ENCODE measurements at regions not wholly inside any gene's neighbourhood (a gene's known extent, or its start where the extent isn't known, plus 50 kb on each side); places are given as distances from the start of the nearest gene placed in this dataset.
"Not testable (repeated sequence)": the region's sequence is repeated elsewhere in the genome, so short reads cannot be mapped to it uniquely, and the experiment has no call there.

DNA sequence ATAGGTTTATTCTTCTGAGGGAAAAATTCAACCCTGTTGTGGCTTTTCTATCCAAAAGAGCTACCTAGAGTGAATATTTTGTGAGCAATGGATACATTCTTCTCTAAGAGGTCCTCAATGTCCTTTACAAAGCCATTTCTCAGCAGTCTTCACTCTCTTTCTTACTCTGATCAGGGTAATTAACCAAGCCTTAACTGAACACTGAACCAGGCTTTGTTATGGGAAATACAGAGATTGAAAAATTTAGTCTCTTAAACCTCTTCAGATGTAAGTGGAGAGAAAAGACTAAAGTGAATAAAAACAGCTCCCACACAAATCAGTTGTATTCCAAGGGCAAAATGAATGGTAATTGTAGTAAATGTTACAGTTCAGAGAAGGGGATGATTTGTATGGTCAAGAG, 64.0 kb upstream of the XIST start:
- DNase-seq (ENCODE audit: low spot score) = no peak

GRCh38 chrX:73914792-73915191, 62.3 kb upstream of the XIST start:
- not testable (repeated sequence) for H3K79me2 ChIP-seq; DNase-seq (ENCODE audit: low spot score); H4K20me1 ChIP-seq (ENCODE audit: insufficient read depth, poor library complexity, severe bottlenecking); H3K9me2 ChIP-seq (replicated peaks; ENCODE audit: insufficient read depth); H2AFZ ChIP-seq; H3K9me3 ChIP-seq (ENCODE audit: low read depth); H3K4me3 ChIP-seq; H3K4me2 ChIP-seq; H3K27ac ChIP-seq; H3K27me3 ChIP-seq; H3K36me3 ChIP-seq (replicated peaks; ENCODE audit: insufficient read depth, low read depth)
- peaks cover 26% of the 10 kb centered on the region for H3K4me1 ChIP-seq (ENCODE audit: insufficient read depth)

More for the DNA sequence above, 64.0 kb upstream of the XIST start:
- Histone ChIP-seq H3K27me3 (no peaks in the 10 kb centered on the region), H2AFZ (peak overlapping the region; percentile 7), H3K9me2 (replicated peaks; ENCODE audit: insufficient read depth) (no peaks in the 10 kb centered on the region), H4K20me1 (ENCODE audit: insufficient read depth, poor library complexity, severe bottlenecking) (no peaks in the 10 kb centered on the region), H3K36me3 (replicated peaks; ENCODE audit: insufficient read depth, low read depth) (no peaks in the 10 kb centered on the region), H3K4me1 (ENCODE audit: insufficient read depth) (peaks cover 26% of the 10 kb centered on the region), H3K9me3 (ENCODE audit: low read depth) (no peaks in the 10 kb centered on the region), H3K27ac (peak overlapping the region; percentile 87), H3K4me3 (no peak overlapping the region), H3K4me2 (peak overlapping the region; percentile 30), H3K79me2 (no peaks in the 10 kb centered on the region)
- TF ChIP-seq EZH2phosphoT487 (IDR thresholded peaks at IDR 0.05; ENCODE audit: low read depth, severe bottlenecking, unreplicated experiment) (no peak), EZH2 (IDR thresholded peaks at IDR 0.05; ENCODE audit: borderline replicate concordance) (no peak)
- TF ChIP-seq, protein P1, sequence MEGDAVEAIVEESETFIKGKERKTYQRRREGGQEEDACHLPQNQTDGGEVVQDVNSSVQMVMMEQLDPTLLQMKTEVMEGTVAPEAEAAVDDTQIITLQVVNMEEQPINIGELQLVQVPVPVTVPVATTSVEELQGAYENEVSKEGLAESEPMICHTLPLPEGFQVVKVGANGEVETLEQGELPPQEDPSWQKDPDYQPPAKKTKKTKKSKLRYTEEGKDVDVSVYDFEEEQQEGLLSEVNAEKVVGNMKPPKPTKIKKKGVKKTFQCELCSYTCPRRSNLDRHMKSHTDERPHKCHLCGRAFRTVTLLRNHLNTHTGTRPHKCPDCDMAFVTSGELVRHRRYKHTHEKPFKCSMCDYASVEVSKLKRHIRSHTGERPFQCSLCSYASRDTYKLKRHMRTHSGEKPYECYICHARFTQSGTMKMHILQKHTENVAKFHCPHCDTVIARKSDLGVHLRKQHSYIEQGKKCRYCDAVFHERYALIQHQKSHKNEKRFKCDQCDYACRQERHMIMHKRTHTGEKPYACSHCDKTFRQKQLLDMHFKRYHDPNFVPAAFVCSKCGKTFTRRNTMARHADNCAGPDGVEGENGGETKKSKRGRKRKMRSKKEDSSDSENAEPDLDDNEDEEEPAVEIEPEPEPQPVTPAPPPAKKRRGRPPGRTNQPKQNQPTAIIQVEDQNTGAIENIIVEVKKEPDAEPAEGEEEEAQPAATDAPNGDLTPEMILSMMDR (IDR thresholded peaks at IDR 0.05; ENCODE audit: poor library complexity) = no peak

DNA sequence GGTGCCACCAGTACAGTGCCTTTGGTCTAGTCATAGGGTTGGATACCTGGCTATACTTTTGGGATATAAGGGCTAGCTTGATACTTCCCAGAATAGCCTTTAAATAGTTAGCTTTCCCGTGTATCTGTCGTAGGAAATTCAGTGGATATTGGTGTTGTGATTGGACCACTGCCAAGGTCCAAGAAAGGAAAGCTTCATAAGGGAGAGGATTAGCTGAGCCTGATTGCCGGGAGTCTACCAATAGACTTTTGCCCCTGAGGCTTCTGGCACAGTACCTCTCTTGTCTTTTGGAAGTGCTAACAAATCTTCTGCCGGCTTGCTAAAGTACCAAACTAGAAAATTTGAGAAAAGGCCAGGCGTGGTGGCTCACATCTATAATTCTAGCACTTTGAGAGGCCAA, 61.1 kb upstream of the XIST start:
- H3K36me3 ChIP-seq (replicated peaks; ENCODE audit: insufficient read depth, low read depth) = no peaks in the 10 kb centered on the region
- no peaks in the 10 kb centered on the region for H3K9me2 ChIP-seq (replicated peaks; ENCODE audit: insufficient read depth)
- H3K79me2 ChIP-seq = no peaks in the 10 kb centered on the region
- H3K9me3 ChIP-seq (ENCODE audit: low read depth) = no peaks in the 10 kb centered on the region
- H4K20me1 ChIP-seq (ENCODE audit: insufficient read depth, poor library complexity, severe bottlenecking) = no peaks in the 10 kb centered on the region
- no peaks in the 10 kb centered on the region for H3K27me3 ChIP-seq
- H3K4me2 ChIP-seq = no peak overlapping the region
- DNase-seq (ENCODE audit: low spot score) = no peak
- H2AFZ ChIP-seq = no peak overlapping the region
- peaks cover 26% of the 10 kb centered on the region for H3K4me1 ChIP-seq (ENCODE audit: insufficient read depth)
- WGBS (ENCODE audit: low lambda C conversion rate, missing lambda C conversion rate) = 69% methylated on average over 5 of the region's 5 CpGs
- no peak overlapping the region for H3K27ac ChIP-seq
- TF ChIP-seq, protein P1 (IDR thresholded peaks at IDR 0.05; ENCODE audit: poor library complexity) = no peak
- TF ChIP-seq EZH2 (IDR thresholded peaks at IDR 0.05; ENCODE audit: borderline replicate concordance) = no peak
- no peak for TF ChIP-seq EZH2phosphoT487 (IDR thresholded peaks at IDR 0.05; ENCODE audit: low read depth, severe bottlenecking, unreplicated experiment)
- H3K4me3 ChIP-seq = no peak overlapping the region

DNA sequence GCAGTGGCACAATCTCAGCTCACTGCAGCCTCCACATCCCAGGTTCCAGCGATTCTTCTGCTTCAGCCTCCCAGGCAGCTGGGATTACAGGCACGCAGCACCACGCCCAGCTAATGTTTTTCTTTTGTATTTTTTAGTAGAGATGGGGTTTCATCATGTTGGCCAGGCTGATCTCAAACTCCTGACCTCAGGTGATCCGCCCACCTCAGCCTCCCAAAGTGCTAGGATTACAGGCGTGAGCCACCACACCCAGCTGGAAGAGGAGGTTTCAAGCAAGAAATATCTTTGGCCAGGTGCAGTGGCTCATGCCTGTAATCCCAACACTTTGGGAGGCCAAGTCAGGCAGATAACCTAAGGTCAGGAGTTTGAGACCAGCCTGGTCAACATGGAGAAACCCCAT, 59.4 kb upstream of the XIST start:
- not testable (repeated sequence) for H3K4me2 ChIP-seq; H3K9me2 ChIP-seq (replicated peaks; ENCODE audit: insufficient read depth); H3K27me3 ChIP-seq; H3K79me2 ChIP-seq; H4K20me1 ChIP-seq (ENCODE audit: insufficient read depth, poor library complexity, severe bottlenecking); H3K4me3 ChIP-seq; DNase-seq (ENCODE audit: low spot score); H3K36me3 ChIP-seq (replicated peaks; ENCODE audit: insufficient read depth, low read depth); H2AFZ ChIP-seq; H3K9me3 ChIP-seq (ENCODE audit: low read depth); H3K27ac ChIP-seq
- H3K4me1 ChIP-seq (ENCODE audit: insufficient read depth) = peaks cover 12% of the 10 kb centered on the region
- WGBS (ENCODE audit: low lambda C conversion rate, missing lambda C conversion rate) = 90% methylated on average over 5 of the region's 5 CpGs

DNA sequence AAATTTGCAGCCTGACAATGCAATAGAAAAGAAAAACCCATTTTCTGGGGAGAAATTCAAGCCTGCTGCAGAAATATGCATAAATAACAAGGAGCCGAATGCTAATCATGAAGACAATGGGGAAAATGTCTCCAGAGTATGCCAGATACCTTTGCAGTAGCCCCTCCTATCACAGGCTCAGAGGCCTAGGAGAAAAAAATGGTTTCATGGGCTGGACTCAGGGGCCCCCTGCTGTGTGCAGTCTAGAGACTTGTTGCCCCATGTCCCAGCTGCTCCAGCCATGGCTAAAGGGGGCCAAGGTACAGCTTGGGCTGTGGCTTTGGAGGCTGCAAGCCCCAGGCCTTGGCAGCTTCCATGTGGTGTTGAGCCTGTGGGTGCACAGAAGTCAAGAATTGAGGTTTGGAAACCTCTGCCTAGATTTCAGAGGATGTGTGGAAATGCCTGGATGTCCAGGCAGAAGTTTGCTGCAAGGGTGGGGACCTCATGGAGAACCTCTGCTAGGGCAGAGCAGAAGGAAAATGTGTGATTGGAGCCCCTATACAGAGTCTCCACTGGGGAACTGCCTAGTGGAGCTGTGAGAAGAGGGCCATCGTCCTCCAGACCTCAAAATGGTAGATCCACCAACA, 53.3 kb upstream of the XIST start:
- not testable (repeated sequence) for DNase-seq (ENCODE audit: low spot score); H3K4me1 ChIP-seq (ENCODE audit: insufficient read depth)
- 73% methylated on average over 2 of the region's 2 CpGs for WGBS (ENCODE audit: low lambda C conversion rate, missing lambda C conversion rate)

More for the DNA sequence above, 53.3 kb upstream of the XIST start:
- H3K4me2 ChIP-seq; H3K27ac ChIP-seq; H3K36me3 ChIP-seq (replicated peaks; ENCODE audit: insufficient read depth, low read depth); H2AFZ ChIP-seq; H3K4me3 ChIP-seq; H3K9me3 ChIP-seq (ENCODE audit: low read depth); H4K20me1 ChIP-seq (ENCODE audit: insufficient read depth, poor library complexity, severe bottlenecking); H3K79me2 ChIP-seq; H3K9me2 ChIP-seq (replicated peaks; ENCODE audit: insufficient read depth); H3K27me3 ChIP-seq: not testable (repeated sequence)

Measured in hepatocyte (in vitro differentiated cells).